Esophagus squamous epithelium (tissue), 5 donors: ENCODE measurements at regions not wholly inside any gene's neighbourhood (a gene's known extent, or its start where the extent isn't known, plus 50 kb on each side); places are given as distances from the start of the nearest gene placed in this dataset.

Experiments
- DNase-seq: peaks from one replicate; lab custom pipeline; 2025; lab: John Stamatoyannopoulos, UW
- H3K27ac ChIP-seq, 4 donors: fragments of 200-600 bp; sonication (generic); one replicate each; pipeline ENCODE4 v1.5.1; 2016 to 2019; ENCODE audit warnings: mild to moderate bottlenecking in 1 of 4
- H3K27me3 ChIP-seq, 4 donors: fragments of 200-600 bp; sonication (generic); 1 replicate in 3 of 4; 2 replicates in 1 of 4; pipeline versions ENCODE4 v1.5.1 to v1.6.0; 2017 to 2021; ENCODE audit warnings: antibody characterized with exemption in 1 of 4
- H3K36me3 ChIP-seq, 3 donors: fragments of 200-600 bp; sonication (generic); one replicate each; pipeline ENCODE4 v1.5.1; 2016 to 2019
- H3K4me1 ChIP-seq, 3 donors: fragments of 200-600 bp; sonication (generic); one replicate each; pipeline ENCODE4 v1.5.1; 2017 to 2019
- H3K4me3 ChIP-seq, 4 donors: fragments of 200-600 bp; sonication (generic); 1 replicate in 3 of 4; 2 replicates in 1 of 4; pipeline ENCODE4 v1.5.1; 2016 to 2019; ENCODE audit warnings: mild to moderate bottlenecking in 2 of 4, moderate library complexity in 1 of 4
- H3K9me3 ChIP-seq, 3 donors: fragments of 200-600 bp; sonication (generic); one replicate each; pipeline ENCODE4 v1.5.1; 2016 to 2019
- POLR2A ChIP-seq, 4 donors: fragments of 450-650 bp; IDR thresholded peaks; one replicate each; pipeline ENCODE4 v1.6.1; 2017; ENCODE audit warnings: antibody characterized with exemption in 4 of 4, mild to moderate bottlenecking in 4 of 4, moderate library complexity in 3 of 4
- WGBS, 2 donors: methylation state at CpG; one replicate each; pipeline ENCODE4 v1.1.5; 2018; 5-methylcytosine and 5-hydroxymethylcytosine counted together
- intact Hi-C: fragments of 100-400 bp; cut with DNase I; formaldehyde crosslinking; loops from one replicate; pipeline ENCODE4 v1.15.0; 2022
- TF ChIP-seq, protein P1 (sequence below), 6 experiments: fragments of 450-650 bp in 4 of 6; fragments of 200-600 bp in 2 of 6; sonication (generic) in 2 of 6; IDR thresholded peaks; one replicate each; pipeline ENCODE4 v1.5.1; 2016 to 2019; ENCODE audit warnings: antibody characterized with exemption in 6 of 6, mild to moderate bottlenecking in 4 of 6, moderate library complexity in 4 of 6
- donor health status: DM: yes; HTN: yes; CAD: no.

- 78 to 92% methylated on average over 3 of the region's 3 CpGs for WGBS, 2 donors
- H3K9me3 ChIP-seq, result no peaks in the 10 kb centered on the region
- no peaks in the 10 kb centered on the region for H3K36me3 ChIP-seq
- no peak overlapping the region for H3K4me3 ChIP-seq
- intact Hi-C loops, result no loop called here
- no peak for TF ChIP-seq POLR2A (IDR thresholded peaks at IDR 0.05)
- TF ChIP-seq, protein P1, sequence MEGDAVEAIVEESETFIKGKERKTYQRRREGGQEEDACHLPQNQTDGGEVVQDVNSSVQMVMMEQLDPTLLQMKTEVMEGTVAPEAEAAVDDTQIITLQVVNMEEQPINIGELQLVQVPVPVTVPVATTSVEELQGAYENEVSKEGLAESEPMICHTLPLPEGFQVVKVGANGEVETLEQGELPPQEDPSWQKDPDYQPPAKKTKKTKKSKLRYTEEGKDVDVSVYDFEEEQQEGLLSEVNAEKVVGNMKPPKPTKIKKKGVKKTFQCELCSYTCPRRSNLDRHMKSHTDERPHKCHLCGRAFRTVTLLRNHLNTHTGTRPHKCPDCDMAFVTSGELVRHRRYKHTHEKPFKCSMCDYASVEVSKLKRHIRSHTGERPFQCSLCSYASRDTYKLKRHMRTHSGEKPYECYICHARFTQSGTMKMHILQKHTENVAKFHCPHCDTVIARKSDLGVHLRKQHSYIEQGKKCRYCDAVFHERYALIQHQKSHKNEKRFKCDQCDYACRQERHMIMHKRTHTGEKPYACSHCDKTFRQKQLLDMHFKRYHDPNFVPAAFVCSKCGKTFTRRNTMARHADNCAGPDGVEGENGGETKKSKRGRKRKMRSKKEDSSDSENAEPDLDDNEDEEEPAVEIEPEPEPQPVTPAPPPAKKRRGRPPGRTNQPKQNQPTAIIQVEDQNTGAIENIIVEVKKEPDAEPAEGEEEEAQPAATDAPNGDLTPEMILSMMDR (IDR thresholded peaks at IDR 0.05), result no peak
- H3K27me3 ChIP-seq, result peaks cover 0 to 4% (median 0%) of the 10 kb centered on the region in 4 donors
- H3K4me1 ChIP-seq, result peaks cover 0 to 8% (median 0%) of the 10 kb centered on the region in 3 donors
- no peak overlapping the region for H3K27ac ChIP-seq
- DNase-seq, result no peak
Observed at GRCh38 chr2:226619707-226620106, 179.9 kb downstream of the IRS1 start.

GRCh38 chr2:226618875-226619605 lies 180.6 kb downstream of the IRS1 start:
- Histone ChIP-seq H3K36me3 (no peaks in the 10 kb centered on the region), H3K27ac (no peak overlapping the region), H3K4me1 (peaks cover 0 to 8% (median 0%) of the 10 kb centered on the region in 3 donors), H3K9me3 (no peaks in the 10 kb centered on the region), H3K27me3 (peaks cover 0 to 4% (median 0%) of the 10 kb centered on the region in 4 donors), H3K4me3 (no peak overlapping the region)
- intact Hi-C loops, result no loop called here
- WGBS, 2 donors, result 57 to 67% methylated on average over 2 of the region's 2 CpGs
- DNase-seq, result no peak
- TF ChIP-seq, protein P1 (IDR thresholded peaks at IDR 0.05), result no peak
- no peak for TF ChIP-seq POLR2A (IDR thresholded peaks at IDR 0.05)

DNA sequence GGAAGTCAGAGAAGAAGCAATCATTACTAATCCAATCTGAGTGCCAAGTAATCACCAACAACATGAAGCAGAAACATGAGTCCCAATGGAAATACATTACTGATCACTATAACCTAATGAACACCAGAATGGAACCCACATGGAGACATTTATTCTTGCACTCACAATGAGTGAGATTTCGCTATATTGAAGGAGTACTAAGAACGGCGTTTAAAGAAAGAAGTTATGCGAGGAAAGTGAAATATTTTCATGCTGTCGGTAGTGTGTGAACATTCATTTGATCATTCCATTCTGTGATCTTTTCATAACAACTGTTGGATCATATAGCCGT lies 181.1 kb downstream of the IRS1 start:
- TF ChIP-seq, protein P1 (IDR thresholded peaks at IDR 0.05), result no peak
- TF ChIP-seq POLR2A (IDR thresholded peaks at IDR 0.05), result no peak
- WGBS, 2 donors, result 66 to 67% methylated on average over 6 of the region's 6 CpGs
- Histone ChIP-seq H3K36me3 (no peaks in the 10 kb centered on the region), H3K9me3 (no peaks in the 10 kb centered on the region), H3K4me3 (no peak overlapping the region), H3K27ac (no peak overlapping the region), H3K4me1 (peaks cover 0 to 5% (median 0%) of the 10 kb centered on the region in 3 donors), H3K27me3 (peaks cover 0 to 4% (median 0%) of the 10 kb centered on the region in 4 donors)
- no peak for DNase-seq
- intact Hi-C loops, result no loop called here

- TF ChIP-seq POLR2A (IDR thresholded peaks at IDR 0.05), result no peak
- TF ChIP-seq, protein P1 (IDR thresholded peaks at IDR 0.05), result no peak
- Histone ChIP-seq H3K27ac (no peak overlapping the region), H3K36me3 (no peaks in the 10 kb centered on the region), H3K9me3 (no peaks in the 10 kb centered on the region), H3K27me3 (no peaks in the 10 kb centered on the region), H3K4me1 (no peaks in the 10 kb centered on the region), H3K4me3 (no peak overlapping the region)
- 72% methylated on average over 2 of the region's 2 CpGs; no CpG with 5 or more reads in 1 of the 2 donors for WGBS, 2 donors
- intact Hi-C loops, result no loop called here
- DNase-seq, result no peak
Observed at GRCh38 chr2:226615891-226616290, 183.7 kb downstream of the IRS1 start.

DNA sequence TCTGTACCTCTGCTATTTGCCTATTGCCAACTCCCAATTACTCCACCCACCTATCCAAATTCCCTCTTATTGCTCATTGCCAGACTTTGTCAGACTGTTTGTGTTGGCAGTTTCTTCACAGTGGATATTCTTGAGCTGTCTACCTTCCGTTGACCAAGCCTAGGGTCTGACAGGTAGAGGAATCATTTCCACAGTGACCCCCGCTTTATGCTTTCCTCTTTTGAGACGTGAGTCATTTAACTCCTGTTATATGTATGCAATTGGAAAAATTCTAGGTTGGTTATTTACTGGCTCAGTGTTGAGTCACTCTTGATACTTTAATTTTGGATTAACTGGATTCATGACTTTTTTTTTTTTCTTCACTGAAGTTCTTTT lies 187.7 kb downstream of the IRS1 start:
- H3K27me3 ChIP-seq, result no peaks in the 10 kb centered on the region
- no peaks in the 10 kb centered on the region for H3K9me3 ChIP-seq
- DNase-seq, result no peak
- no peak overlapping the region for H3K27ac ChIP-seq
- H3K4me3 ChIP-seq, result no peak overlapping the region
- TF ChIP-seq POLR2A (IDR thresholded peaks at IDR 0.05), result no peak
- TF ChIP-seq, protein P1 (IDR thresholded peaks at IDR 0.05), result no peak
- H3K36me3 ChIP-seq, result no peaks in the 10 kb centered on the region
- intact Hi-C loops, result no loop called here
- 39 to 52% methylated on average over 3 of the region's 3 CpGs for WGBS, 2 donors
- no peaks in the 10 kb centered on the region for H3K4me1 ChIP-seq
